SK-N-SH treated with all-trans-retinoic acid at 6 μM for 48 hours (cell line): ENCODE measurements at regions not wholly inside any gene's neighbourhood (a gene's known extent, or its start where the extent isn't known, plus 50 kb on each side); places are given as distances from the start of the nearest gene placed in this dataset.

Experiments
- ATAC-seq: fragments of 200-7000 bp; cut with Tn5 transposase; 3 replicates; pipeline ENCODE4 v1.9.1; 2020; ENCODE audit warnings: mild to moderate bottlenecking, moderate library complexity
- ARNTL ChIP-seq: fragments of 450-650 bp; formaldehyde crosslinking; IDR thresholded peaks from 2 replicates; pipeline ENCODE4 v1.5.0; 2020; ENCODE audit warnings: low read depth, mild to moderate bottlenecking, moderate library complexity, borderline replicate concordance
- CREB5 ChIP-seq: fragments of 250-450 bp; sonication (Bioruptor Pico); IDR thresholded peaks from 2 replicates; pipeline ENCODE4 v1.5.1; 2020; ENCODE audit warnings: low read depth, mild to moderate bottlenecking, moderate library complexity
- CSDC2 ChIP-seq: fragments of 250-450 bp; sonication (Bioruptor Pico); IDR thresholded peaks from 2 replicates; pipeline ENCODE4 v1.5.0; 2020; ENCODE audit warnings: mild to moderate bottlenecking, moderate library complexity
- CSRNP3 ChIP-seq: fragments of 250-450 bp; sonication (Bioruptor Pico); IDR thresholded peaks from 2 replicates; pipeline ENCODE4 v1.5.1; 2021; ENCODE audit warnings: mild to moderate bottlenecking, moderate library complexity
- ESRRG ChIP-seq: fragments of 250-450 bp; sonication (Bioruptor Pico); IDR thresholded peaks from 2 replicates; pipeline ENCODE4 v1.6.1; 2021; ENCODE audit warnings: mild to moderate bottlenecking
- GLIS3 ChIP-seq: fragments of 250-450 bp; sonication (Bioruptor Pico); IDR thresholded peaks from 2 replicates; pipeline ENCODE4 v1.5.0; 2020; ENCODE audit warnings: mild to moderate bottlenecking, moderate library complexity
- ISL1 ChIP-seq: fragments of 250-450 bp; sonication (Bioruptor Pico); IDR thresholded peaks from 2 replicates; pipeline ENCODE4 v2.1.2; 2022; ENCODE audit warnings: mild to moderate bottlenecking, moderate library complexity
- OSR1 ChIP-seq: fragments of 250-450 bp; sonication (Bioruptor Pico); IDR thresholded peaks from 2 replicates; pipeline ENCODE4 v1.8.0; 2022; ENCODE audit warnings: moderate library complexity, mild to moderate bottlenecking, inconsistent platforms
- PATZ1 ChIP-seq: fragments of 250-450 bp; sonication (Bioruptor Pico); IDR thresholded peaks from 2 replicates; pipeline ENCODE4 v1.8.0; 2020; ENCODE audit warnings: mild to moderate bottlenecking, moderate library complexity, borderline replicate concordance
- POU6F1 ChIP-seq: fragments of 250-450 bp; sonication (Bioruptor Pico); IDR thresholded peaks from 2 replicates; pipeline ENCODE4 v1.8.0; 2021; ENCODE audit warnings: low read depth, mild to moderate bottlenecking, moderate library complexity, borderline replicate concordance
- SNAI2 ChIP-seq: fragments of 250-450 bp; sonication (Bioruptor Pico); IDR thresholded peaks from 2 replicates; pipeline ENCODE4 v1.5.0; 2020; ENCODE audit warnings: mild to moderate bottlenecking, moderate library complexity
- TCF4 ChIP-seq: fragments of 250-450 bp; sonication (Bioruptor Pico); IDR thresholded peaks from 2 replicates; pipeline ENCODE4 v1.8.0; 2021; ENCODE audit warnings: mild to moderate bottlenecking, moderate library complexity, borderline replicate concordance
- TOX ChIP-seq: fragments of 250-450 bp; sonication (Bioruptor Pico); IDR thresholded peaks from 2 replicates; pipeline ENCODE4 v1.8.0; 2021; ENCODE audit warnings: mild to moderate bottlenecking, moderate library complexity, borderline replicate concordance
- TSHZ2 ChIP-seq: fragments of 250-450 bp; sonication (Bioruptor Pico); IDR thresholded peaks from 2 replicates; pipeline ENCODE4 v1.5.0; 2020; ENCODE audit warnings: mild to moderate bottlenecking, moderate library complexity
- ZC3H10 ChIP-seq: fragments of 250-450 bp; sonication (Bioruptor Pico); IDR thresholded peaks from 2 replicates; pipeline ENCODE4 v1.5.1; 2021; ENCODE audit warnings: mild to moderate bottlenecking, moderate library complexity
- ZFP30 ChIP-seq: fragments of 450-650 bp; formaldehyde crosslinking; IDR thresholded peaks from 2 replicates; pipeline ENCODE4 v1.5.0; 2022; ENCODE audit warnings: mild to moderate bottlenecking, moderate library complexity
- ZNF70 ChIP-seq: fragments of 450-650 bp; formaldehyde crosslinking; IDR thresholded peaks from 2 replicates; pipeline ENCODE4 v1.5.0; 2020; ENCODE audit warnings: mild to moderate bottlenecking, moderate library complexity
- ZNF8 ChIP-seq: fragments of 450-650 bp; formaldehyde crosslinking; IDR thresholded peaks from 2 replicates; pipeline ENCODE4 v1.5.0; 2020; ENCODE audit warnings: mild to moderate bottlenecking, moderate library complexity

- no peak for TF ChIP-seq TOX
- no peak for TF ChIP-seq PATZ1 (CRISPR knock-in tag)
- no peak for TF ChIP-seq CSDC2 (CRISPR knock-in tag)
Measured at GRCh38 chr12:43004908-43005307, 415.4 kb upstream of the PRICKLE1 start (continued).

GRCh38 chr12:43004141-43004540 lies 414.6 kb upstream of the PRICKLE1 start:
- no peak for ATAC-seq
- no peak for TF ChIP-seq CREB5 (CRISPR knock-in tag)

GRCh38 chr12:42996869-42997431 lies 407.4 kb upstream of the PRICKLE1 start:
- TF ChIP-seq CSDC2 (CRISPR knock-in tag) (no peak), CSRNP3 (CRISPR knock-in tag) (no peak), ZNF70 (CRISPR knock-in tag) (no peak), OSR1 (CRISPR knock-in tag) (no peak), TOX (no peak), ZNF8 (CRISPR knock-in tag) (no peak), PATZ1 (CRISPR knock-in tag) (no peak), ZFP30 (no peak), ARNTL (CRISPR knock-in tag) (no peak), TCF4 (CRISPR knock-in tag) (no peak), POU6F1 (CRISPR knock-in tag) (no peak), GLIS3 (no peak), TSHZ2 (CRISPR knock-in tag) (no peak), ISL1 (no peak), ESRRG (no peak), ZC3H10 (no peak), SNAI2 (no peak), CREB5 (CRISPR knock-in tag) (no peak)
- TF ChIP-seq, all 23 proteins: peak for 0
- no peak for ATAC-seq
